Vagina (tissue), 2 donors: ENCODE measurements at regions not wholly inside any gene's neighbourhood (a gene's known extent, or its start where the extent isn't known, plus 50 kb on each side); places are given as distances from the start of the nearest gene placed in this dataset.

Experiments
- DNase-seq, 2 donors: peaks; one replicate each; pipeline ENCODE4 v3.0.0-alpha.2; 2017; ENCODE audit errors: extremely low spot score in 2 of 2
- H3K27ac ChIP-seq: fragments of 200-600 bp; sonication (generic); one replicate; pipeline ENCODE4 v1.5.1; 2019
- H3K27me3 ChIP-seq: fragments of 200-600 bp; sonication (generic); one replicate; pipeline ENCODE4 v1.5.1; 2019
- H3K36me3 ChIP-seq, 2 donors: fragments of 200-600 bp; sonication (generic); one replicate each; pipeline ENCODE4 v1.5.1; 2017 to 2019
- H3K4me1 ChIP-seq: fragments of 200-600 bp; sonication (generic); one replicate; pipeline ENCODE4 v1.5.1; 2019
- H3K4me3 ChIP-seq, 2 donors: fragments of 200-600 bp; sonication (generic); 1 replicate in 1 of 2; 2 replicates in 1 of 2; pipeline ENCODE4 v1.5.1; 2016 to 2019
- H3K9me3 ChIP-seq: fragments of 200-600 bp; sonication (generic); one replicate; pipeline ENCODE4 v1.5.1; 2019
- POLR2A ChIP-seq, 2 donors: fragments of 450-650 bp; IDR thresholded peaks; one replicate each; pipeline ENCODE4 v1.6.1; 2017; ENCODE audit warnings: antibody characterized with exemption in 2 of 2, mild to moderate bottlenecking in 2 of 2, moderate library complexity in 2 of 2
- POLR2AphosphoS5 ChIP-seq, 2 donors: sonication (generic); formaldehyde crosslinking; IDR thresholded peaks; one replicate each; pipeline ENCODE4 v1.9.0; 2017; ENCODE audit warnings: antibody characterized with exemption in 2 of 2, mild to moderate bottlenecking in 2 of 2, low read depth in 1 of 2; ENCODE audit not compliant: insufficient read depth in 1 of 2
- intact Hi-C: fragments of 100-400 bp; cut with DNase I; formaldehyde crosslinking; loops from one replicate; pipeline ENCODE4 v1.15.1; 2023
- TF ChIP-seq, protein P1 (sequence below), 3 experiments: fragments of 450-650 bp in 2 of 3; fragments of 200-600 bp in 1 of 3; sonication (generic) in 1 of 3; IDR thresholded peaks; one replicate each; pipeline ENCODE4 v1.5.1; 2017 to 2019; ENCODE audit warnings: antibody characterized with exemption in 3 of 3, mild to moderate bottlenecking in 2 of 3, moderate library complexity in 2 of 3

DNA sequence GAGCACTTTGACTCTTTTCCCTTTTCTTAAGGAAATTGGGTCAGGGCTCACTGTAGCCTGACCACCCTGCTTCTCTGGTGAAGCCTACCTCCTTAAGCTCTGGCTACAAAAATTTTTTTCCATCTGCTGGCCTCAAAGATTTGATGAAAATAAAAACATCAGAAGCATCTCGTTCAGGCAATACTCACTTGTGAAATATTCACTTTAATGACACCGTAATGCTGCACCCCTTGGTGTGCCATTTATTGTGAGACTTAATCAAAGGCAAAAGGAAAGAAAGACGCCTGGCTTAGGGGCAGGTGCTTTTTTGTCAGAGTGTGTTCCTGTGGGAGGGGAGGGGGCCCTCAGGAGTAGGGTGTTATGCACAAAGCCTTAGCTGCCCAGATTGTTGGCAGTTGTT lies 155.0 kb upstream of the TMPO start:
- no peak overlapping the region for H3K27ac ChIP-seq
- intact Hi-C loops = no loop called here
- TF ChIP-seq, protein P1, sequence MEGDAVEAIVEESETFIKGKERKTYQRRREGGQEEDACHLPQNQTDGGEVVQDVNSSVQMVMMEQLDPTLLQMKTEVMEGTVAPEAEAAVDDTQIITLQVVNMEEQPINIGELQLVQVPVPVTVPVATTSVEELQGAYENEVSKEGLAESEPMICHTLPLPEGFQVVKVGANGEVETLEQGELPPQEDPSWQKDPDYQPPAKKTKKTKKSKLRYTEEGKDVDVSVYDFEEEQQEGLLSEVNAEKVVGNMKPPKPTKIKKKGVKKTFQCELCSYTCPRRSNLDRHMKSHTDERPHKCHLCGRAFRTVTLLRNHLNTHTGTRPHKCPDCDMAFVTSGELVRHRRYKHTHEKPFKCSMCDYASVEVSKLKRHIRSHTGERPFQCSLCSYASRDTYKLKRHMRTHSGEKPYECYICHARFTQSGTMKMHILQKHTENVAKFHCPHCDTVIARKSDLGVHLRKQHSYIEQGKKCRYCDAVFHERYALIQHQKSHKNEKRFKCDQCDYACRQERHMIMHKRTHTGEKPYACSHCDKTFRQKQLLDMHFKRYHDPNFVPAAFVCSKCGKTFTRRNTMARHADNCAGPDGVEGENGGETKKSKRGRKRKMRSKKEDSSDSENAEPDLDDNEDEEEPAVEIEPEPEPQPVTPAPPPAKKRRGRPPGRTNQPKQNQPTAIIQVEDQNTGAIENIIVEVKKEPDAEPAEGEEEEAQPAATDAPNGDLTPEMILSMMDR (IDR thresholded peaks at IDR 0.05) = no peak
- no peak for TF ChIP-seq POLR2AphosphoS5 (IDR thresholded peaks at IDR 0.05; ENCODE audit: insufficient read depth in 1 of 2, low read depth in 1 of 2)
- TF ChIP-seq POLR2A (IDR thresholded peaks at IDR 0.05) = no peak
- no peaks in the 10 kb centered on the region for H3K4me1 ChIP-seq
- no peak for DNase-seq
- H3K9me3 ChIP-seq = no peaks in the 10 kb centered on the region
- H3K27me3 ChIP-seq = no peaks in the 10 kb centered on the region
- H3K4me3 ChIP-seq = no peak overlapping the region
- no peaks in the 10 kb centered on the region for H3K36me3 ChIP-seq

DNA sequence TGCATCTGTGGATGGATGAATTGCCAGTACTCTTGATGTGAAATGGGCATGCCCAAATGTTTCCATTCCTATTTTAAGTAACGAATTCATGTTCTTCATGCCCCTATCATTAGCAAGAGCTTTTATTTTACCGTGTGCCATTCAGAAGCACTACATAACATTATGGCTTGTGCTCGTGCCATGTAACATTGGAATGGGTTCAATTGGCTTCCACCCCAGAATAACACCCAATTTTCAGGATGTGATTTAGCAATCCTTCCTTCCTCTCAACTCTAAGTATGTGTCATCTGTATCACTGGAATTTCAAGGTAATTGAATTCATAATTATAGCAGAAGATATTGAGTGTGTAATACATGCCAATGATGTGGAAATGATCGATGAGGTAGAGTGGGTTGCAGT lies 145.8 kb upstream of the TMPO start:
- no peak for TF ChIP-seq POLR2AphosphoS5 (IDR thresholded peaks at IDR 0.05; ENCODE audit: insufficient read depth in 1 of 2, low read depth in 1 of 2)
- TF ChIP-seq, protein P1 (IDR thresholded peaks at IDR 0.05) = no peak
- Histone ChIP-seq H3K27ac (no peak overlapping the region), H3K36me3 (no peaks in the 10 kb centered on the region), H3K9me3 (no peaks in the 10 kb centered on the region), H3K4me3 (no peak overlapping the region), H3K4me1 (no peaks in the 10 kb centered on the region), H3K27me3 (no peaks in the 10 kb centered on the region)
- no peak for DNase-seq
- intact Hi-C loops = no loop called here

GRCh38 chr12:98370976-98371375 lies 144.4 kb upstream of the TMPO start:
- no peak for DNase-seq
- H3K27ac ChIP-seq = no peak overlapping the region
- H3K9me3 ChIP-seq = no peaks in the 10 kb centered on the region
- no peaks in the 10 kb centered on the region for H3K36me3 ChIP-seq
- TF ChIP-seq, protein P1 (IDR thresholded peaks at IDR 0.05) = no peak
- TF ChIP-seq POLR2AphosphoS5 (IDR thresholded peaks at IDR 0.05; ENCODE audit: insufficient read depth in 1 of 2, low read depth in 1 of 2) (no peak), POLR2A (IDR thresholded peaks at IDR 0.05) (no peak)
- H3K4me1 ChIP-seq = no peaks in the 10 kb centered on the region
- no peaks in the 10 kb centered on the region for H3K27me3 ChIP-seq
- no peak overlapping the region for H3K4me3 ChIP-seq
- intact Hi-C loops = no loop called here

GRCh38 chr12:98371419-98371818 lies 144.0 kb upstream of the TMPO start:
- H3K4me3 ChIP-seq = no peak overlapping the region
- H3K36me3 ChIP-seq = no peaks in the 10 kb centered on the region
- no peak overlapping the region for H3K27ac ChIP-seq
- no peaks in the 10 kb centered on the region for H3K27me3 ChIP-seq
- H3K9me3 ChIP-seq = no peaks in the 10 kb centered on the region
- no peaks in the 10 kb centered on the region for H3K4me1 ChIP-seq
- DNase-seq = no peak
- intact Hi-C loops = no loop called here
- TF ChIP-seq POLR2AphosphoS5 (IDR thresholded peaks at IDR 0.05; ENCODE audit: insufficient read depth in 1 of 2, low read depth in 1 of 2) (no peak), POLR2A (IDR thresholded peaks at IDR 0.05) (no peak)
- TF ChIP-seq, protein P1 (IDR thresholded peaks at IDR 0.05) = no peak

- Histone ChIP-seq H3K4me3 (no peak overlapping the region), H3K4me1 (no peaks in the 10 kb centered on the region), H3K27me3 (no peaks in the 10 kb centered on the region), H3K27ac (no peak overlapping the region), H3K9me3 (no peaks in the 10 kb centered on the region), H3K36me3 (no peaks in the 10 kb centered on the region)
- intact Hi-C loops = no loop called here
- no peak for TF ChIP-seq POLR2AphosphoS5 (IDR thresholded peaks at IDR 0.05; ENCODE audit: insufficient read depth in 1 of 2, low read depth in 1 of 2)
- no peak for TF ChIP-seq POLR2A (IDR thresholded peaks at IDR 0.05)
- TF ChIP-seq, protein P1 (IDR thresholded peaks at IDR 0.05) = no peak
- no peak for DNase-seq
Measured at GRCh38 chr12:98372340-98373024, 142.9 kb upstream of the TMPO start.
